Esophagus squamous epithelium (tissue), 5 donors: ENCODE measurements at regions not wholly inside any gene's neighbourhood (a gene's known extent, or its start where the extent isn't known, plus 50 kb on each side); places are given as distances from the start of the nearest gene placed in this dataset.

Experiments
- DNase-seq: peaks from one replicate; lab custom pipeline; 2025; lab: John Stamatoyannopoulos, UW
- H3K27ac ChIP-seq, 4 donors: fragments of 200-600 bp; sonication (generic); one replicate each; pipeline ENCODE4 v1.5.1; 2016 to 2019; ENCODE audit warnings: mild to moderate bottlenecking in 1 of 4
- H3K27me3 ChIP-seq, 4 donors: fragments of 200-600 bp; sonication (generic); 1 replicate in 3 of 4; 2 replicates in 1 of 4; pipeline versions ENCODE4 v1.5.1 to v1.6.0; 2017 to 2021; ENCODE audit warnings: antibody characterized with exemption in 1 of 4
- H3K36me3 ChIP-seq, 3 donors: fragments of 200-600 bp; sonication (generic); one replicate each; pipeline ENCODE4 v1.5.1; 2016 to 2019
- H3K4me1 ChIP-seq, 3 donors: fragments of 200-600 bp; sonication (generic); one replicate each; pipeline ENCODE4 v1.5.1; 2017 to 2019
- H3K4me3 ChIP-seq, 4 donors: fragments of 200-600 bp; sonication (generic); 1 replicate in 3 of 4; 2 replicates in 1 of 4; pipeline ENCODE4 v1.5.1; 2016 to 2019; ENCODE audit warnings: mild to moderate bottlenecking in 2 of 4, moderate library complexity in 1 of 4
- H3K9me3 ChIP-seq, 3 donors: fragments of 200-600 bp; sonication (generic); one replicate each; pipeline ENCODE4 v1.5.1; 2016 to 2019
- POLR2A ChIP-seq, 4 donors: fragments of 450-650 bp; IDR thresholded peaks; one replicate each; pipeline ENCODE4 v1.6.1; 2017; ENCODE audit warnings: antibody characterized with exemption in 4 of 4, mild to moderate bottlenecking in 4 of 4, moderate library complexity in 3 of 4
- WGBS, 2 donors: methylation state at CpG; one replicate each; pipeline ENCODE4 v1.1.5; 2018; 5-methylcytosine and 5-hydroxymethylcytosine counted together
- intact Hi-C: fragments of 100-400 bp; cut with DNase I; formaldehyde crosslinking; loops from one replicate; pipeline ENCODE4 v1.15.0; 2022
- TF ChIP-seq, protein P1 (sequence below), 6 experiments: fragments of 450-650 bp in 4 of 6; fragments of 200-600 bp in 2 of 6; sonication (generic) in 2 of 6; IDR thresholded peaks; one replicate each; pipeline ENCODE4 v1.5.1; 2016 to 2019; ENCODE audit warnings: antibody characterized with exemption in 6 of 6, mild to moderate bottlenecking in 4 of 6, moderate library complexity in 4 of 6
- donor health status: DM: yes; HTN: yes; CAD: no.

DNA sequence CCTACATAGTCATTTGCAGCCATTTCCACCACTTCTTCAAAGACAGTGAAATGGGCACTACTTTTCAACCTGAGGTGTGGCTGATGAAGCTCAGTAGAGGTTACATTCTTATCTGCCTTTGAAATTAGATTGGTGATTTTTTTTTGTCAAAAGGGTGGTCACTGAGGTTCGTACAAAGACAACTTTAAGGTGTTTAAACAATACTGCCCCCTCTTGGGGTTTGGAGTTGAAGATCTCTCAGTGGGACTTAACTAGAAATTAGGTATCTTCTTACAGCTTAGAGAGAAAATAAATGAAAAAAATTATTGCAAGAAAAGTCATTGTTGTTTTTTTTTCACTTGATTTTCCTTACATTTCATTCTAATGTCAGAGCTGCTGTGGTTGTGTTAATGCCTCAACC, 713.2 kb downstream of the CDH11 start:
- Histone ChIP-seq H3K9me3 (no peaks in the 10 kb centered on the region), H3K4me1 (no peaks in the 10 kb centered on the region), H3K27me3 (no peaks in the 10 kb centered on the region), H3K4me3 (no peak overlapping the region), H3K27ac (no peak overlapping the region), H3K36me3 (no peaks in the 10 kb centered on the region)
- TF ChIP-seq, protein P1, sequence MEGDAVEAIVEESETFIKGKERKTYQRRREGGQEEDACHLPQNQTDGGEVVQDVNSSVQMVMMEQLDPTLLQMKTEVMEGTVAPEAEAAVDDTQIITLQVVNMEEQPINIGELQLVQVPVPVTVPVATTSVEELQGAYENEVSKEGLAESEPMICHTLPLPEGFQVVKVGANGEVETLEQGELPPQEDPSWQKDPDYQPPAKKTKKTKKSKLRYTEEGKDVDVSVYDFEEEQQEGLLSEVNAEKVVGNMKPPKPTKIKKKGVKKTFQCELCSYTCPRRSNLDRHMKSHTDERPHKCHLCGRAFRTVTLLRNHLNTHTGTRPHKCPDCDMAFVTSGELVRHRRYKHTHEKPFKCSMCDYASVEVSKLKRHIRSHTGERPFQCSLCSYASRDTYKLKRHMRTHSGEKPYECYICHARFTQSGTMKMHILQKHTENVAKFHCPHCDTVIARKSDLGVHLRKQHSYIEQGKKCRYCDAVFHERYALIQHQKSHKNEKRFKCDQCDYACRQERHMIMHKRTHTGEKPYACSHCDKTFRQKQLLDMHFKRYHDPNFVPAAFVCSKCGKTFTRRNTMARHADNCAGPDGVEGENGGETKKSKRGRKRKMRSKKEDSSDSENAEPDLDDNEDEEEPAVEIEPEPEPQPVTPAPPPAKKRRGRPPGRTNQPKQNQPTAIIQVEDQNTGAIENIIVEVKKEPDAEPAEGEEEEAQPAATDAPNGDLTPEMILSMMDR (IDR thresholded peaks at IDR 0.05): no peak
- no peak for TF ChIP-seq POLR2A (IDR thresholded peaks at IDR 0.05)
- WGBS, 2 donors: 44 to 54% methylated on average over 1 of the region's 1 CpG
- no peak for DNase-seq
- intact Hi-C loops: no loop called here

DNA sequence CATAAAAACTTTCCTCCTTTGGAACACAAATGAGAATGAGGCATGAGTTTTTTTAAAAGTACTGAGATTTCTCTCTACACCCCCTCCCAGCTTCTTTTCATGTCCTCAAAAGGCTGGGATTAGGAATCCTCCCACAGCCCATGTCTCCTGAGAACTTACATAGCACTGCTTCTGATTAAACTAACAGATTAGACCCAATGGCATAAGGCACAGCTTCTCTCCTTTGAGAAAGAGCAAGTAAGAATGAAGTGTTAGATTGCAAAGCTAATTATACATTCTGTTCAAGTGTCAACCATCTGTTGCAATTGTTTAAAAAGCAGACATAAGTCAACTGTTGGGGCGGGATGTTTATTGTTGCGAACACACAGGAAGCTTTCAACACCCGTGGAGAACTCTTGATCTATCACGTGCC, 715.1 kb downstream of the CDH11 start:
- Histone ChIP-seq H3K4me3 (no peak overlapping the region), H3K36me3 (no peaks in the 10 kb centered on the region), H3K27me3 (no peaks in the 10 kb centered on the region), H3K27ac (no peak overlapping the region), H3K4me1 (no peaks in the 10 kb centered on the region), H3K9me3 (no peaks in the 10 kb centered on the region)
- 30 to 32% methylated on average over 4 of the region's 4 CpGs for WGBS, 2 donors
- TF ChIP-seq, protein P1 (IDR thresholded peaks at IDR 0.05): no peak
- no peak for TF ChIP-seq POLR2A (IDR thresholded peaks at IDR 0.05)
- no peak for DNase-seq
- intact Hi-C loops: no loop called here

DNA sequence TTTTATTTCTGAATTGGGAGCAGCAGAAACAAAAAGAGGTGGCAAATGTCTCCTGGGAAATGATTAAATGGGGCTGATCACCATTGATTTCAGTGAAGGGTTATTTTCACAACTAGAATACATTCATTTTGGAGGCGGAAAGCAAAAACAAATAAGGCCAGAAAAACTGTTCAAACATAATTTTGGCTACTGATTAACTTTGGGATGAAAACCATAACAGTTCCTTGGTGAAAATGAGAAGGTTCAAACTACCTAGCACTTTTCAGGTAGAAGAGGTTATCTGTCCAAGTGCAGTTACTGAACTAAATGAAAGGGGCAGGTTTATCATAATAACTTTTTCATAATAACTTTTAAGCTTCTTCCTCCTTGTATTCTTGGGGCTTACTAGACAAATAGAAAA, 718.5 kb downstream of the CDH11 start:
- 85 to 94% methylated on average over 1 of the region's 1 CpG for WGBS, 2 donors
- no peak overlapping the region for H3K27ac ChIP-seq
- DNase-seq: no peak

DNA sequence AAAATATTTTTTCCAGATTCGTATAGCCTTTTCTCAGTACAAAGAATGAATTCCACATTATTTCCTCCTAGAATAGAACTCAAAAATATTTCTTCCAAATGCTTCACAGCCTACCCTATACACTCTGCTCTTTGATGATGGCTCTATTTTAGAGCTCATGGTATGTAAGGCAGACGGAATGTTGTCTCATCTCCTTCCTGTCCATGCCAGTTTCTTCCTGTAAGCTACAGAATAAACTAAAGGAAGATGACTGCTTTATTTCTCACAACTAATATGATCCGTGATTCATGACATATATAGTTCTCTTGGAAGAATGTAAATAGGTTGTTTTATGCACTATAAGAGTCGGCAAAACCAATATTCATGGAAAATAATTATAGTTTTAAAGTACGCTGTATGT, 723.1 kb downstream of the CDH11 start:
- no peak overlapping the region for H3K27ac ChIP-seq
- H3K9me3 ChIP-seq: no peaks in the 10 kb centered on the region
- no peak overlapping the region for H3K4me3 ChIP-seq
- 65% methylated on average over 5 of the region's 5 CpGs for WGBS, 2 donors
- TF ChIP-seq POLR2A (IDR thresholded peaks at IDR 0.05): no peak
- TF ChIP-seq, protein P1 (IDR thresholded peaks at IDR 0.05): no peak
- H3K4me1 ChIP-seq: no peaks in the 10 kb centered on the region
- intact Hi-C loops: no loop called here
- H3K36me3 ChIP-seq: no peaks in the 10 kb centered on the region
- no peaks in the 10 kb centered on the region for H3K27me3 ChIP-seq
- no peak for DNase-seq

More for the DNA sequence above, 718.5 kb downstream of the CDH11 start:
- Histone ChIP-seq H3K4me3 (no peak overlapping the region), H3K27me3 (no peaks in the 10 kb centered on the region), H3K36me3 (no peaks in the 10 kb centered on the region), H3K4me1 (no peaks in the 10 kb centered on the region), H3K9me3 (no peaks in the 10 kb centered on the region)
- TF ChIP-seq, protein P1 (IDR thresholded peaks at IDR 0.05): no peak
- TF ChIP-seq POLR2A (IDR thresholded peaks at IDR 0.05): no peak
- intact Hi-C loops: no loop called here

DNA sequence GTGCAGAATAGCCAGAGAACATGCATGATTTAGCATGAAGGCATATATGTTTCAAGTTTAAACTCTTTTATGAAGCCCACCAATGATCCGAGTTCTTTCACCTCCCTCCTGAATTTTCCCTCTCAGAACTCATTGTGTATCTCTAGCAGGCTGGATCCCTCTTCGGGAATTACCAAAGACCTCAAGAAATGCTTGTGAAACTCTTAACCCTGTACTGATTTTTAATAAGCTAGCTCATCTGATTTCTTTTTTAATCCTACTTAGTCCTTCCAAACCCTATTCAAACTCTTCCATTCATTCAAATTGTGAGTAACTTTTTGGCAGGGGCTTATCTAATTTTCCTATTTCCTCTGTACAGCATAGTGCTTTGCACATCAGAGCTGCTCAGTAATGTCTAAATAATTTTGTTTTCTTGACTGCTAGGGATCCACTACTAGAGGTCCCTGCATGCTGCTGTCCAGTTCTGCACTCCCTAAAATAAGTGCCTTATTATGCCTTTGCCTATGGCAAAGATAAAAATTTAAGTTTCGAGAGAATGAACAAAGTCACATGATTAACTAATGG, 723.8 kb downstream of the CDH11 start:
- Histone ChIP-seq H3K9me3 (no peaks in the 10 kb centered on the region), H3K4me3 (no peak overlapping the region), H3K4me1 (no peaks in the 10 kb centered on the region), H3K27ac (no peak overlapping the region), H3K36me3 (no peaks in the 10 kb centered on the region), H3K27me3 (no peaks in the 10 kb centered on the region)
- intact Hi-C loops: no loop called here
- no peak for DNase-seq
- TF ChIP-seq POLR2A (IDR thresholded peaks at IDR 0.05): no peak
- TF ChIP-seq, protein P1 (IDR thresholded peaks at IDR 0.05): no peak
- 46 to 56% methylated on average over 3 of the region's 3 CpGs for WGBS, 2 donors
